ENCODE measurements at regions not wholly inside any gene's neighbourhood (a gene's known extent, or its start where the extent isn't known, plus 50 kb on each side); places are given as distances from the start of the nearest gene placed in this dataset.

- no TSS peak for BruUV-seq (replicated peaks)
- CTCF ChIA-PET, result no interaction called here
- Histone ChIP-seq H3K36me3 (ENCODE audit: low read depth) (no peaks in the 10 kb centered on the region), H3K4me3 (no peak overlapping the region), H3K9me3 (ENCODE audit: insufficient read depth, low read depth) (no peaks in the 10 kb centered on the region), H3F3A (ENCODE audit: insufficient read depth, low read depth) (no peaks in the 10 kb centered on the region), H3K27me3 (ENCODE audit: insufficient read depth, low read depth) (peaks cover 82% of the 10 kb centered on the region), H3K9me2 (ENCODE audit: insufficient read depth) (no peaks in the 10 kb centered on the region), H3K79me2 (ENCODE audit: low read depth) (no peaks in the 10 kb centered on the region), H3K27ac (no peak overlapping the region), H2AFZ (no peak overlapping the region), H4K20me1 (ENCODE audit: insufficient read depth) (no peaks in the 10 kb centered on the region), H3K4me2 (no peak overlapping the region), H3K4me1 (replicated peaks; ENCODE audit: insufficient read depth) (no peaks in the 10 kb centered on the region)
- TF ChIP-seq EZH2 (IDR thresholded peaks at IDR 0.05; ENCODE audit: low read depth), result no peak
- TF ChIP-seq CTCF (conservative IDR thresholded peaks at IDR 0.05), result no peak
- no peak for DNase-seq
- intact Hi-C loops (cut with micrococcal nuclease; ENCODE audit: unreplicated experiment), result no loop called here
- POLR2A ChIA-PET (ENCODE audit: unreplicated experiment), result no interaction called here
Measured at GRCh38 chr2:88283886-88284592, 113.9 kb downstream of the THNSL2 start.

GRCh38 chr2:88281302-88282217 is 111.4 kb downstream of the THNSL2 start:
- TF ChIP-seq CTCF (conservative IDR thresholded peaks at IDR 0.05) (no peak), EZH2 (IDR thresholded peaks at IDR 0.05; ENCODE audit: low read depth) (no peak)
- Histone ChIP-seq H4K20me1 (ENCODE audit: insufficient read depth) (no peaks in the 10 kb centered on the region), H3K9me3 (ENCODE audit: insufficient read depth, low read depth) (peaks cover 3% of the 10 kb centered on the region; the same call in 1 of the 2 replicates), H3K9me2 (ENCODE audit: insufficient read depth) (no peaks in the 10 kb centered on the region), H3K36me3 (ENCODE audit: low read depth) (no peaks in the 10 kb centered on the region), H3K27me3 (ENCODE audit: insufficient read depth, low read depth) (peaks cover 85% of the 10 kb centered on the region), H3K4me3 (no peak overlapping the region), H3F3A (ENCODE audit: insufficient read depth, low read depth) (no peaks in the 10 kb centered on the region), H3K79me2 (ENCODE audit: low read depth) (no peaks in the 10 kb centered on the region), H3K4me2 (no peak overlapping the region), H2AFZ (no peak overlapping the region), H3K4me1 (replicated peaks; ENCODE audit: insufficient read depth) (no peaks in the 10 kb centered on the region), H3K27ac (no peak overlapping the region)
- CTCF ChIA-PET, result no interaction called here
- BruUV-seq (replicated peaks), result no TSS peak
- DNase-seq, result no peak
- POLR2A ChIA-PET (ENCODE audit: unreplicated experiment), result interaction anchor here (0.6 kb wide), 1 partner anchor 147 kb away, joined by 3 read pairs; no protein-coding TSS in a partner anchor
- intact Hi-C loops (cut with micrococcal nuclease; ENCODE audit: unreplicated experiment), result no loop called here

- Histone ChIP-seq H3K4me2 (no peak overlapping the region), H3K27ac (no peak overlapping the region), H3K9me3 (ENCODE audit: insufficient read depth, low read depth) (no peaks in the 10 kb centered on the region), H3K4me3 (no peak overlapping the region), H4K20me1 (ENCODE audit: insufficient read depth) (no peaks in the 10 kb centered on the region), H3K9me2 (ENCODE audit: insufficient read depth) (no peaks in the 10 kb centered on the region), H3K4me1 (replicated peaks; ENCODE audit: insufficient read depth) (no peaks in the 10 kb centered on the region), H3K36me3 (ENCODE audit: low read depth) (no peaks in the 10 kb centered on the region), H2AFZ (no peak overlapping the region), H3F3A (ENCODE audit: insufficient read depth, low read depth) (no peaks in the 10 kb centered on the region), H3K27me3 (ENCODE audit: insufficient read depth, low read depth) (peaks cover 72% of the 10 kb centered on the region), H3K79me2 (ENCODE audit: low read depth) (no peaks in the 10 kb centered on the region)
- no TSS peak for BruUV-seq (replicated peaks)
- POLR2A ChIA-PET (ENCODE audit: unreplicated experiment), result no interaction called here
- DNase-seq, result no peak
- TF ChIP-seq CTCF (conservative IDR thresholded peaks at IDR 0.05) (no peak), EZH2 (IDR thresholded peaks at IDR 0.05; ENCODE audit: low read depth) (no peak)
- intact Hi-C loops (cut with micrococcal nuclease; ENCODE audit: unreplicated experiment), result no loop called here
- CTCF ChIA-PET, result no interaction called here
Measured at GRCh38 chr2:88269836-88270235, 99.7 kb downstream of the THNSL2 start.
